ENCODE measurements at regions not wholly inside any gene's neighbourhood (a gene's known extent, or its start where the extent isn't known, plus 50 kb on each side); places are given as distances from the start of the nearest gene placed in this dataset.
"Not testable (repeated sequence)": the region's sequence is repeated elsewhere in the genome, so short reads cannot be mapped to it uniquely, and the experiment has no call there.

DNA sequence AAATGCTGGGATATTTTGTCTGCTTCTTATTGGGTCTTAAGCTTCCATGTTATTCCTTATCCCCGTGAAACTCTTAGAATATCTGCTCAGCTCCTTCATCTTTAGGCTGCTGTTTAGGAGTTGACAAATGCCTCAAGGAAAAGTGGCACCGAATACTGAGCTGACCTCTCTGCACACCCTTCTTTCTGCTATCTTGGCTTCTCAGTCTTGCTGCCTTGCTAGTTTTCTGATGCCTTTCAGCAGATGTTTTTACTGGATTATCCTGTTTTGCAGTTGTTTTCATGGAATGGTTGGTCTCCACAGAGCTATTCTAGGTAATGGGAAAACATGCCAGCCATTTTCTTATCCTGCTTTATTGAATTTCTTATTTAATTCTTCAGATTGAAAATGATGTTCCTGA is 86.3 kb downstream of the GYPE start:
- intact Hi-C loops (cut with micrococcal nuclease): no loop called here

- intact Hi-C loops (cut with micrococcal nuclease): not testable (repeated sequence)
These were observed 87.5 kb downstream of the GYPE start for GRCh38 chr4:143817866-143818265.

DNA sequence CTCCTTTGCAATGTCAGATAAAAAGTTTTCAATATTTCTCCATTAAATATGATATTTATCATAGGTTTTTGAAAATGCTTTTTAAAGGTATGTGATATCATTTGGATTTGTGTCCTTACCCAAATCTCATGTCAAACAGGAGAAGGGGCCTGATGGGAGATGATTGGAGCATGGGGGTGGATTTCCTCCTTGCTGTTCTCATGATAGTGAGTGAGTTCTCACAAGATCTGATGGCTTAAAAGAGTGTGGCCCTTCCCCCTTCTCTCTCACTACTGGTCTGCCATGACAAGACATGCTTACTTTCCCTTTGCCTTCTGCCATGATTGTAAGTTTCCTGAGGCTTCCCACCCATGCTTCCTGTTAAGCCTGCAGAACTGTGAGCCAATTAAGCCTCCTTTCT is 90.0 kb downstream of the GYPE start:
- intact Hi-C loops (cut with micrococcal nuclease): not testable (repeated sequence)

DNA sequence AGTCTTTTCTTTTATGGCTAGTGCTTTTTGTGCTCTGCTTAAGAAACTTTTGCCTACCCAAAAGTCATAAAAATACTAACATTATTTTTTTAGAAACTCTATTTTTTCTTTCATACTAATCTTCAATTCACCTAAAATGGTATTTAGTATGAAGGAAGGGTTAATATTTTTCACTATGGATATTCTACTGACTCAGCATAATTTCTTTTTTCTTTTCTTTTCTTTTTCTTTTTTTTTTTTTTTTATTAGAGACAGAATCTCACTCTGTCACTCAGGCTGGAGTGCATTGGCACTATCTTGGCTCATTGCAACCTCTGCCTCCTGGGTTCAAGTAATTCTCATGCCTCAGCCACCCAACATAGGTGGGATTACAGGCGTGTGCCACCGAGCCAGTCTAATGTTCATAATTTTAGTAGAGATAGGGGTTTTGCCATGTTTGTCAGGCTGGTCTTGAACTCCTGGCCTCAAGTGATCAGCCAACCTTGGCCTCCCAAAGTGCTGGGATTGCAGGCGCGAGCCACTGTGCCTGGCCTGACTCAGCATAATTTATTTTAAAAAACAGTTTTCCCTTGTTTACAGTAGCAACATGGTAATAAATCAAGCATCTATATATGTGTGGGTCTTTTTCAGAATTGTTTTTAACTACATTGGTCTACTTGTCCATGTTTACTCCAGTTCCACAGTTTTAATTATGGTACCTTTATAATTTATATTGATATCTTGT is 91.8 kb downstream of the GYPE start:
- intact Hi-C loops (cut with micrococcal nuclease): not testable (repeated sequence)

GRCh38 chr4:143791693-143792092 is 91.2 kb upstream of the FREM3 start:
- intact Hi-C loops (cut with micrococcal nuclease): not testable (repeated sequence)

DNA sequence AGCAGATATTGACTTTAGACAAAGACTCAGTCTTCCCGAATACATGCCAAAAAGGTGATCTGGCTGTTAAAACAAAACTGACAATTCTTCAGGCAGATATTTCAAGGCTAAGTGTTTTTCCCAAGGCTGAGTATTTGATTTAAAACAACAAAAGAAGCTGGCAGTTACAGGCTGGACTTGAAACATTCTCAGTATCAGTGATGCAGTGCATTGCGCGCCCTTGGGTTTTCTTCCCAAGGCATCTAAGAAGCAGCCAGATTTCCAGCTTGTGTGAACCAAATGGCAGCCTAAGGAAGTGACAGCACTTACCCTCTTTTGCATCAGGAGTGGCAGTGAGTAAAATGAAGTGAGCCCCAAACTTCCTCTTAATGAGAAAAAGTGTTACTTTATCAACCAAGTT is 90.0 kb upstream of the FREM3 start:
- intact Hi-C loops (cut with micrococcal nuclease): not testable (repeated sequence)

DNA sequence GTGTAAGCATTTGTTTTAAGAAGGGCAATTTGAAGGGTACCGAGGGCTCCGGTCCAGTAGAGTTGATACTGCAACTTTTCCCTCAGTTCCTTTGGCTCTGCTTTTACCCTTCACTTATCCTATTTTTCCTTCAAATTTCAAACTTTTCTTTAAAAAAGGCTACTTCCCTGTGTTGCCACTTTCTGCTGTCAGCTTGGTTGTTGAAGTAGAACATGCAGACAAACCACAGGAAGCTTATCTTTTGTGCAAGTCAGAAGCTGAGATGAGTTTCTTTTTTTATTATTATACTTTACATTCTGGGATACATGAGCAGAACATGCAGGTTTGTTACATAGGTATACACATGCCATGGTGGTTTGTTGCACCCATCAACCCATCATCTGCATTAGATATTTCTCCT is 89.1 kb upstream of the FREM3 start:
- intact Hi-C loops (cut with micrococcal nuclease): not testable (repeated sequence)

DNA sequence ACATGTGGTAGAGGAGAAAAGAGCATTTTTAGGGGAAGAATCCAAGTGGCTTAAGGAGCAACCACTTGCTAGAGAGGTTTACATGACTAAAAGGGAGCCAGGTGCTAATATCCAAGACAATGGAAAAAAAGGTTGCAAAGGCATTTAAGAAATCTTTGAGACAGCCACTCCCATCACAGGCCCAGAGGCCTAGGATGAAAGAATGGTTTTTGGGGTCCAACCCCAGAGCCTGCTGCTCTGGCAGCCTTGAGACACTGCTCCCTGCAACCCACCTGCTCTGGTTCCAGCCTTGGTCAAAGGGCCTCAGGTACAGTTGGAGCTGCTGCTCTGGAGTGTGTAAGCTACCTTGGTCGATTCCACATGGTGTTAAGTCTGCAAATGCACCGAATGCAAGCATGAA is 84.1 kb upstream of the FREM3 start:
- intact Hi-C loops (cut with micrococcal nuclease): no loop called here

DNA sequence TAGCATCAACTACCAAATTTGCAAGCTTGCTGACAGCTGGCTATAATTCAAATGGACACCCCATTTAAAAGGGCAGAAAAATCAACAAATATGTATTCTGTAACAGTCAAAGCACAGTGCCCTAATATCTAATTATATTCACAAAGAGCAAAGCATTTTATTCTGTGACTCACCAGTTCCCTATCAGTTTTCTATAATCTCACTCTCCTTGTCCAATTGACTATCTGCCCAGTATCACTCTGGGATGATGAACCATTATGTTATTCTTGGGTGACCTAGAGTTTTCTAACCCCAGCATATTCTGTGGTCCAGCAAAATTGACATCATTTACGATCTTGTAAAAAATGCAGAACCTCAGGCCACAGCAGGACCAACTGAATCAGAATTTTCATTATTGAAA is 82.0 kb upstream of the FREM3 start:
- intact Hi-C loops (cut with micrococcal nuclease): no loop called here

GRCh38 chr4:143773998-143774895 is 73.8 kb upstream of the FREM3 start:
- intact Hi-C loops (cut with micrococcal nuclease): loop anchor here (1.0 to 2.0 kb wide), 3 partner anchors 133 to 369 kb away; no protein-coding TSS in a partner anchor

- intact Hi-C loops (cut with micrococcal nuclease): no loop called here
These were observed 70.8 kb upstream of the FREM3 start for GRCh38 chr4:143771269-143771668.

DNA sequence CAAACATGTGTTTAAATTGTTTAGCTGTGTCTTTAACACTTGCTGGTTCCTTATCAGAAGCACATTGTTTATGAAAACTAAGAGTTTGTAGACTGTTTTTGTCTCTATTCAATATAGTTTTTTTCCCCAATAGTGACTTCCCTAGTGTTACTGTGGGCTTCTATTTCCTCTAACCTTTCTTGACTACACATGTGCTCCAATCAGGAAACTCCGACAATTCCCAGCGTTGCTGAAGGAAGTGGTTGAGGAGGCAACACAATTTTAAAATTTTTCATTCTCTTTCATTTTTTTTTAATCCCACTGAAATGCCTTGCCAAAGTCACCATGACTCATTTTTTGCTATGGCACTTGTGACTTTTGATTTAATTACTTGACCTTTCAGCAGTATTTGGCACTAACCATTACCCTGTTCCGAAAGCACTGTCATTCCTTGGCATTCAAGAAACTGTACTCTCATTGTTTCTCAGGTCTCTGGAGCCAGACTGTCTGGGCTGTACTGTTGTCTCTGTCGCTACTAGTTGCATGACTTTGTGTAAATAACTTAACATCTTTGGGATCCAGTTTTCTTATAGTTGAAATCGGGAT is 67.6 kb upstream of the FREM3 start:
- intact Hi-C loops (cut with micrococcal nuclease): no loop called here

DNA sequence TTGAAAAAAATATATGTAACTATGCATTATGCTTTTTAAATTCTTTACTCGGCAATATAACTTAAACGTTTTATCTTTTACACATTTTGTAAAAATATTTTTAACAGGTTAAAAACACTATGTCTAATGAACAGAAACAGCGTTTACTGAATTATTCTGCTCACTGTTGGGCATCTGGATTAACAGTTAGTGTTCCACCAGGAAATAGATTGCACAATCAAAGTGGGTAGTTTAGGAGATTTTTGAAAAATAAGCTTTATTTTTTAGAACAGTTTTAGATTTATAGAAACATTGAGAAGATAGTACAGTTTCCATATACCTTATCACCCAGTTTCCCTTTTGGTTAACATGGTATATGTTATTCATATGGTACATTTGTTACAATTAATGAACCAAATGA is 63.1 kb upstream of the FREM3 start:
- intact Hi-C loops (cut with micrococcal nuclease): no loop called here

DNA sequence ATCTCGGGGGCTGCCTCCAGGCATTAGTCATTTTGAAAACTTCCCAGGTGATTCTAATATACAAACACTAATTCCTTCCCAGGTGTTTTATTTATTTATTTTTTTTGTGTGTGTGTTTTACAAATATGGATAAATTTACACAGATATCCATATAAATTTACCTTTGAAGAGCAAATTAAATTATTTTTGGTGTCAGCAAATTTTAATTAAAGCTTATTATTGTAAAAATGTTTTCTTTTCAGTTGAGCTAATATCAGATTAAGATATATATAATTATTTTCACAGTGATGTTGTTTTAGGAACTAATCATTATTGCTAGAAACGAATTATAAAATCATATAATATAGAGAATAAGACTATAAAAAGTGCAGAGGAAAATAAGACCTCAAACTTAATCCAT is 62.0 kb upstream of the FREM3 start:
- intact Hi-C loops (cut with micrococcal nuclease): no loop called here

Data from T-helper 1 cell treated with Interleukin-12 subunit alpha and Interleukin-12 subunit beta and Interleukin-4 antibody, amounts not matched to agents 30 ng/mL and 1 ng/mL, for 36 hours (primary cell).